ENCODE measurements at regions not wholly inside any gene's neighbourhood (a gene's known extent, or its start where the extent isn't known, plus 50 kb on each side); places are given as distances from the start of the nearest gene placed in this dataset.

- TF ChIP-seq CTCF (IDR thresholded peaks at IDR 0.05) (peak in 1 of 3 experiments; percentile 33), POLR2A (IDR thresholded peaks at IDR 0.05; ENCODE audit: low read depth) (no peak), EP300 (IDR thresholded peaks at IDR 0.05) (no peak), POLR2AphosphoS5 (IDR thresholded peaks at IDR 0.05) (no peak)
These were observed 62.1 kb upstream of the NUP50 start for GRCh38 chr22:45101515-45102227.
